ENCODE measurements at regions not wholly inside any gene's neighbourhood (a gene's known extent, or its start where the extent isn't known, plus 50 kb on each side); places are given as distances from the start of the nearest gene placed in this dataset.

DNA sequence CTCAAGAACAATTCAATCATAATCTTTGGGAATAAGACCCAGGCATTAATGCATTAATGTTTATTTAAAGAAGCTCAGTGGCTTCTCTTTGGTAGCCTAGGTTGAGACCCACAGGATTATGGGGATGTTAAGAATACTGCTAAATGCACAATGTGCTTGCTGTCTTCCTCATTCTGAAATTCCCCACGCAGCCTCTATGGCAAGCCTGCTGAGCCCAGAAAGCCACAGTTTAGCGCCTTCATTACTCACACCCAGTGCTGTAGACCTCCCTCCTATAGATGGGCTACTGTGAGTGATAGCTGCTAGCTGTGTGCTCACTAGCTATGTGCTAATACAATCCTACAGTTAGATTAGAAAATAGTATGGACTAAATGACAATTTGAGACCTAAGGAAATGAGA lies 90.6 kb downstream of the TNFSF13B start:
- no peaks in the 10 kb centered on the region for H3K9me3 ChIP-seq (ENCODE audit: low read depth, low read length)
- no peak for DNase-seq (ENCODE audit: low read depth, low spot score)
- H3K36me3 ChIP-seq (ENCODE audit: insufficient read depth, low read length), result no peaks in the 10 kb centered on the region
- no peak overlapping the region for H3K4me3 ChIP-seq
- H3K27ac ChIP-seq, result no peak overlapping the region
- TF ChIP-seq EZH2 (IDR thresholded peaks at IDR 0.05) (no peak), POLR2AphosphoS5 (IDR thresholded peaks at IDR 0.05; ENCODE audit: borderline replicate concordance, low read depth, low read length) (no peak), FOXP2 (optimal IDR thresholded peaks at IDR 0.05; ENCODE audit: control extremely low read depth, extremely low read length, insufficient read depth) (no peak)
- H3K9ac ChIP-seq (ENCODE audit: insufficient read length), result no peak overlapping the region

DNA sequence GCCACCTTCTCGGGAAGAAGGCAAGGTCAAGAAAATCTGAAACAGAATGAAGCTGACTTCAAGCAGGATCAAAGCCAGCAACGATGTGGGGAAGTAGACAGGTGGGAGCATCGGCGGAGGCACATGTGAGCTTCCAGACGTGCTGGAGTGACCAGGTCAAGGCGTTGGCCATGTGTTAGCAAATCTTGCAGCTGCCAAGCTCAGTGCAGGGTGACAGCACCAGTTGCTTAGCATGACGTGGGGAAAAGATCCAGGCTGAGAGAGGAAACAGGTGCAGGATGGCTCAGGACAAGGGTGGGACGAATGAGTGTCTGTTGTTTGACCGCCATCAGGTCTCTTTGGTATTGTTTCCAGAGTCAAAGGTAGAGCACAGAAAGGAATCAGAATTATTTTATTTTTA lies 92.3 kb downstream of the TNFSF13B start:
- TF ChIP-seq EZH2 (IDR thresholded peaks at IDR 0.05) (no peak), POLR2AphosphoS5 (IDR thresholded peaks at IDR 0.05; ENCODE audit: borderline replicate concordance, low read depth, low read length) (no peak), FOXP2 (optimal IDR thresholded peaks at IDR 0.05; ENCODE audit: control extremely low read depth, extremely low read length, insufficient read depth) (no peak)
- DNase-seq (ENCODE audit: low read depth, low spot score), result no peak
- Histone ChIP-seq H3K4me3 (no peak overlapping the region), H3K9me3 (ENCODE audit: low read depth, low read length) (no peaks in the 10 kb centered on the region), H3K27ac (no peak overlapping the region), H3K36me3 (ENCODE audit: insufficient read depth, low read length) (no peaks in the 10 kb centered on the region), H3K9ac (ENCODE audit: insufficient read length) (no peak overlapping the region)

DNA sequence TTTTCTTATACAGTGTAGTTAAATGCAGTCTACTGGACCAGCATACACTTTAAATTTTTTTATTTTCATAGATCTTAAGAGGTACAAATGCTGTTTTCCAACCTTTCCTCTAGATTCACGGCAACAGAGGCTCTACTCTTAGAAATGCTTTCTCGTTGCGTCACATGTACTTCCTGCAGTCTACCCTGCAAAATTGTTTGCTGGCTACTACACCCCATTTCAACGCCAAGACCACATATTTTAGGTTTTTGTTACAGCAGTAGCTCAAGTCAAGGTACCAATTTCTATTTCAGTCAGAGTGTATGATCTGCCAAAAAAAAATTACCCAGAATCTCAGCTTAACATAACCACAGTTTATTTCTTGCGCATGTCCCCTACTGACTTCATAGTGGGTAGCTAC lies 94.1 kb downstream of the TNFSF13B start:
- H3K4me3 ChIP-seq, result no peak overlapping the region
- H3K36me3 ChIP-seq (ENCODE audit: insufficient read depth, low read length), result no peaks in the 10 kb centered on the region
- H3K27ac ChIP-seq, result no peak overlapping the region
- TF ChIP-seq POLR2AphosphoS5 (IDR thresholded peaks at IDR 0.05; ENCODE audit: borderline replicate concordance, low read depth, low read length), result no peak
- no peak for TF ChIP-seq EZH2 (IDR thresholded peaks at IDR 0.05)
- TF ChIP-seq FOXP2 (optimal IDR thresholded peaks at IDR 0.05; ENCODE audit: control extremely low read depth, extremely low read length, insufficient read depth), result no peak
- DNase-seq (ENCODE audit: low read depth, low spot score), result no peak
- no peaks in the 10 kb centered on the region; the same call in 1 of the 2 replicates for H3K9me3 ChIP-seq (ENCODE audit: low read depth, low read length)
- H3K9ac ChIP-seq (ENCODE audit: insufficient read length), result no peak overlapping the region

DNA sequence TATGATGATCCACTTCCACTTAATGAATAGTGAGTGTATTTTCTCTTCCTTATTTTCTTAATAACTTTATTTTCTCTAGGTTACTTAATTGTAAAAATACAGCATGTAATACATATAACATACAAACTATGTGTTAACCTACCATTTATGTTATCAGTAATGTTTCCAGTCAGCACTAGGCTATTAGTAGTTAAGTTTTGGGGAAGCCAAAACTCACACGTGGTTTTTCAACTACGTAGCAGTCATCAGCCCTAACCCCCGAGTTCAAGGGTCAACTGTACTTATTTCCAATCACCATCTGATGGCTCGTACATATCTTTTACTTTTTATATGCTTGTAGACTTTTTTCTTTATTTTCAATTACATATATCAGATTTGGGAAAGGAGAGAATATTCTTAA lies 95.7 kb downstream of the TNFSF13B start:
- no peak for DNase-seq (ENCODE audit: low read depth, low spot score)
- Histone ChIP-seq H3K9me3 (ENCODE audit: low read depth, low read length) (no peaks in the 10 kb centered on the region; the same call in 1 of the 2 replicates), H3K27ac (no peak overlapping the region), H3K9ac (ENCODE audit: insufficient read length) (no peak overlapping the region), H3K4me3 (no peak overlapping the region), H3K36me3 (ENCODE audit: insufficient read depth, low read length) (no peaks in the 10 kb centered on the region)
- TF ChIP-seq FOXP2 (optimal IDR thresholded peaks at IDR 0.05; ENCODE audit: control extremely low read depth, extremely low read length, insufficient read depth), result no peak
- TF ChIP-seq EZH2 (IDR thresholded peaks at IDR 0.05), result no peak
- TF ChIP-seq POLR2AphosphoS5 (IDR thresholded peaks at IDR 0.05; ENCODE audit: borderline replicate concordance, low read depth, low read length), result no peak

DNA sequence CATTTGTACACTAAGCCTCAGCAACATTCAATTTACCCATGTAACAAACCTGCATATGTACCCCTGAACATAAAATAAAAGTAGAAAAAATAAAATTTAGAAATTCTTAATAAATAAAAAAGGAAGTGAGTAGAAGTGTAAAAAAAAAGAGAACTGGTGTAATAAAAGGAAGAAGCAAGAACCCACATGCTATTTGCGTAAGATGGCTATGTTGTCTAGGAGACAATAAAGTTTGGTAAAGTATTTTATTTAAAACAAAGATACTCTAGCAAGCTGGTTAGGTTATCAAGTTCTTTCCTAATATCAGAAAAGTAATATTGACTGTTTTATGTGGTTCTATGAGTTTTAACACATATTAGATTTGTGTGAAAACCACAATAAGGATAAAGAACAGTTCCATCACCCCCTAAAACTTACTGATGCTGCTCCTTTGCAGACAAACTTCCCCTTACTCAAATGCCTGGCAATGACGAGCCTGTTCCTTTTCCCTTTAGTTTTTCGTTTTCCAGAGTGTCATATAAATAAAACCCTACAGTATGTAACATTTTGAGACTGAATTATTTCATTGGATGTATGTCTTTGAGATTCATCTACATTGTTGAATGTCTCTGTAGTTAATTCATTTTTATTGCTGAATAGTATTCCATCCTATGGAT lies 98.9 kb downstream of the TNFSF13B start:
- Histone ChIP-seq H3K36me3 (ENCODE audit: insufficient read depth, low read length) (no peaks in the 10 kb centered on the region), H3K4me3 (no peak overlapping the region), H3K27ac (no peak overlapping the region), H3K9ac (ENCODE audit: insufficient read length) (no peak overlapping the region), H3K9me3 (ENCODE audit: low read depth, low read length) (peaks cover 3% of the 10 kb centered on the region; the same call in 1 of the 2 replicates)
- DNase-seq (ENCODE audit: low read depth, low spot score), result no peak
- TF ChIP-seq POLR2AphosphoS5 (IDR thresholded peaks at IDR 0.05; ENCODE audit: borderline replicate concordance, low read depth, low read length) (no peak), EZH2 (IDR thresholded peaks at IDR 0.05) (no peak), FOXP2 (optimal IDR thresholded peaks at IDR 0.05; ENCODE audit: control extremely low read depth, extremely low read length, insufficient read depth) (no peak)

DNA sequence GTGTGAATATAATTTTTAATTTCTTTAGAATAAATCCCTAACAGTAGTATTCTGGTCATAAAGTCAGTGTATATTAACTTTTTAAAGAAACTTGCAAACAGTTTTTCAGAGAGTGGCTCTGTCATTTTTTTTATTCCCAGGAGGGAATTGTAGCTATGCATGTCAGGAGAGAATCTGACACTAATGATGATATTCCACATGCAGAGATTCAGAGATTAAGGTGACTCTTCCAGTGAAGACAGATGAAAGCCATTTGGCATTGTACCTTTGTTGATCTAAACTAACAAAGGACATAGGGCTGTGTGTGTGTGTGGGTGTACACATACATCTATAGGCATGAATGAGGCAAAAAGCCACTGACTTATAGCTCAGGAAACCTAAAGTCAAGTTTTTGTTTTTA lies 99.9 kb downstream of the TNFSF13B start:
- Histone ChIP-seq H3K9me3 (ENCODE audit: low read depth, low read length) (peaks cover 3% of the 10 kb centered on the region; the same call in 1 of the 2 replicates), H3K27ac (no peak overlapping the region), H3K9ac (ENCODE audit: insufficient read length) (no peak overlapping the region), H3K36me3 (ENCODE audit: insufficient read depth, low read length) (no peaks in the 10 kb centered on the region), H3K4me3 (no peak overlapping the region)
- DNase-seq (ENCODE audit: low read depth, low spot score), result no peak
- TF ChIP-seq EZH2 (IDR thresholded peaks at IDR 0.05) (no peak), FOXP2 (optimal IDR thresholded peaks at IDR 0.05; ENCODE audit: control extremely low read depth, extremely low read length, insufficient read depth) (no peak), POLR2AphosphoS5 (IDR thresholded peaks at IDR 0.05; ENCODE audit: borderline replicate concordance, low read depth, low read length) (no peak)

DNA sequence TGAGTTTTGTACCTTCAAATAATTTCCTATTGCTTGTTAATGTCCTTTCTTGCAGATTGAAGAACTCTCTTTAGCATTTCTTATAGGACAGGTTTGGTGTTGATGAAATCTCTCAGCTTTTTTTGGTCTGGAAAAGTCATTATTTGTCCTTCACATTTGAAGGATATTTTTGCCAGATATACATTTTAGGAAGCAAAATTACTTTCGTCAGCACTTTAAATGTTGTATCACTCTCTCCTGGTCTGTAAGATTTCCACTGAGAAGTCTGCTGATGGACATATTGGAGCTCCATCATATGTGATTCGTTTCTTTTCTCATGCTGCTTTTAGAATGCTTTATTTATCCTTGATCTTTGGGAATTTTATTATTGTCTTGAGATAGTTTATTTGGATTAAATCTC lies 105.5 kb downstream of the TNFSF13B start:
- Histone ChIP-seq H3K4me3 (no peak overlapping the region), H3K36me3 (ENCODE audit: insufficient read depth, low read length) (no peaks in the 10 kb centered on the region), H3K27ac (no peak overlapping the region), H3K9me3 (ENCODE audit: low read depth, low read length) (peaks cover 3% of the 10 kb centered on the region; the same call in 1 of the 2 replicates), H3K9ac (ENCODE audit: insufficient read length) (no peak overlapping the region)
- DNase-seq (ENCODE audit: low read depth, low spot score), result no peak
- TF ChIP-seq FOXP2 (optimal IDR thresholded peaks at IDR 0.05; ENCODE audit: control extremely low read depth, extremely low read length, insufficient read depth) (no peak), POLR2AphosphoS5 (IDR thresholded peaks at IDR 0.05; ENCODE audit: borderline replicate concordance, low read depth, low read length) (no peak), EZH2 (IDR thresholded peaks at IDR 0.05) (no peak)

DNA sequence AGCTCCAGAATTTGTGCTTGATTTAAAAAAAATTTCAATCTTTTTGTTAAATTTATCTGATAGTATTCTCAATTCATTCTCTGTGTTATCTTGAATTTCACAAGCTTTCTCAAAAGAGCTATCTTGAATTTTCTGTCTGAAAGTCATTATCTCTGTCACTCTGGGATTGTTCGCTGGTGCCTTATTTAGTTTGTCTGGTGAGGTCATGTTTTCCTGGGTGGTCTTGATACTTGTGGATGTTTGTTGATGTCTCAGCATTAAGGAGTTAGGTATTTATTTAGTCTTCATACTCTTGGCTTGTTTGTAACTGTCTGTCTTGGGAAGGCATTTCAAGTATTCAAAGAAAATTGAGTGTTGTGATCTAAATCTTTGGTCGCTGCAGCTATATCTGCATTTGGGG lies 106.3 kb downstream of the TNFSF13B start:
- H3K9me3 ChIP-seq (ENCODE audit: low read depth, low read length), result peaks cover 3% of the 10 kb centered on the region; the same call in 1 of the 2 replicates
- DNase-seq (ENCODE audit: low read depth, low spot score), result no peak
- no peak overlapping the region for H3K9ac ChIP-seq (ENCODE audit: insufficient read length)
- no peak overlapping the region for H3K27ac ChIP-seq
- no peaks in the 10 kb centered on the region for H3K36me3 ChIP-seq (ENCODE audit: insufficient read depth, low read length)
- H3K4me3 ChIP-seq, result no peak overlapping the region
- no peak for TF ChIP-seq POLR2AphosphoS5 (IDR thresholded peaks at IDR 0.05; ENCODE audit: borderline replicate concordance, low read depth, low read length)
- no peak for TF ChIP-seq FOXP2 (optimal IDR thresholded peaks at IDR 0.05; ENCODE audit: control extremely low read depth, extremely low read length, insufficient read depth)
- no peak for TF ChIP-seq EZH2 (IDR thresholded peaks at IDR 0.05)

DNA sequence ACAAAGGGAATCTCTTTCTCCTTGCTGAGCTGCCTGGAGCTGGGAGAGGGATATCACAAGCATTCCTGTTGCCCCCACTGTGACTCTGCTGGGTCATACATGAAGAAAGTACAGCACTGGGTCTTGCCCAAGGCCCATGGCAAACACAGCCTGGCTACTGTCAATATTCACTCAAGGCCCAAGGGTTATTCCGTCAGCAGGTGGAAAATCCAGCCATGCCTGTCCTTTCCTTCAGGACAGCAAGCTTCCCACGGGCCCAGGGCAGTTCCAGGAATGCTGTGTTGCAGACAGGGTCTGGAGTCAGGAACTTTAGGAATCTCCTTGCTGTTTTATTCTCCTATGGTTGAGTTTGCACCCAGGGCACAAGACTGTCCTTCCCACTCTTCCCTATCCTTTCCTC lies 106.8 kb downstream of the TNFSF13B start:
- peaks cover 3% of the 10 kb centered on the region; the same call in 1 of the 2 replicates for H3K9me3 ChIP-seq (ENCODE audit: low read depth, low read length)
- no peak for DNase-seq (ENCODE audit: low read depth, low spot score)
- H3K27ac ChIP-seq, result no peak overlapping the region
- H3K4me3 ChIP-seq, result no peak overlapping the region
- H3K9ac ChIP-seq (ENCODE audit: insufficient read length), result no peak overlapping the region
- TF ChIP-seq EZH2 (IDR thresholded peaks at IDR 0.05), result no peak
- no peak for TF ChIP-seq FOXP2 (optimal IDR thresholded peaks at IDR 0.05; ENCODE audit: control extremely low read depth, extremely low read length, insufficient read depth)
- no peak for TF ChIP-seq POLR2AphosphoS5 (IDR thresholded peaks at IDR 0.05; ENCODE audit: borderline replicate concordance, low read depth, low read length)
- H3K36me3 ChIP-seq (ENCODE audit: insufficient read depth, low read length), result no peaks in the 10 kb centered on the region

Measured in SK-N-MC (cell line).